Pancreas (tissue), 10 donors: ENCODE measurements at regions not wholly inside any gene's neighbourhood (a gene's known extent, or its start where the extent isn't known, plus 50 kb on each side); places are given as distances from the start of the nearest gene placed in this dataset.

Source experiments
- ATAC-seq, 4 donors: fragments of 200-7000 bp; cut with Tn5 transposase; one replicate each; pipeline versions ENCODE4 v1.8.0 to v1.9.1; 2020; ENCODE audit warnings: mild to moderate bottlenecking in 4 of 4, moderate library complexity in 4 of 4
- DNase-seq, 6 donors: peaks; one replicate each; pipeline ENCODE4 v3.0.0-alpha.2; 2020
- FAIRE-seq: peaks from 2 replicates; lab custom pipeline; 2012; peaks lifted over from hg19 to GRCh38; lab: Jason Lieb, UNC
- H3K27ac ChIP-seq, 4 donors: fragments of 200-600 bp; sonication (generic); 1 replicate in 3 of 4; 2 replicates in 1 of 4; pipeline versions ENCODE4 v1.5.0 to v1.8.0; 2020
- H3K27me3 ChIP-seq, 4 donors: fragments of 200-600 bp; one replicate each; pipeline ENCODE4 v1.8.0; 2021
- H3K36me3 ChIP-seq, 3 donors: fragments of 200-600 bp; sonication (generic) in 1 of 3; one replicate each; pipeline versions ENCODE4 v1.5.0 to v1.8.0; 2020 to 2021
- H3K4me1 ChIP-seq, 3 donors: fragments of 200-600 bp; one replicate each; pipeline ENCODE4 v1.8.0; 2021
- H3K4me3 ChIP-seq, 4 donors: fragments of 200-600 bp; sonication (generic) in 2 of 4; one replicate each; pipeline versions ENCODE4 v1.5.0 to v1.8.0; 2020 to 2021
- H3K9me3 ChIP-seq, 4 donors: fragments of 200-600 bp; one replicate each; pipeline ENCODE4 v1.8.0; 2021
- CTCF ChIP-seq, 4 donors: fragments of 200-600 bp; sonication (generic) in 3 of 4; IDR thresholded peaks; one replicate each; pipeline versions ENCODE4 v1.5.0 to v1.8.0; 2021; ENCODE audit warnings: antibody characterized with exemption in 4 of 4
- WGBS, 2 donors: extraction: QIAGEN DNeasy Blood & Tissue Kit; methylation state at CpG; one replicate each; pipeline ENCODE4 v1.1.7; 2013; 5-methylcytosine and 5-hydroxymethylcytosine counted together
- intact Hi-C, 3 donors: fragments of 100-400 bp; cut with DNase I; formaldehyde crosslinking; loops; one replicate each; pipeline versions ENCODE4 v1.11.1 to v1.14.2; 2022
- donor health status: healthy with polysubstance abuse.
- donor health status: DM: no; HTN: no; CAD: no; lungs with moderate emphysema.
- donor health status: DM: no; HTN: no; CAD: no.
- donor health status: control.
- donor health status: control.
- donor health status: Bipolar disorder and iron deficiency.
- donor health status: DM: yes; HTN: yes; CAD: no.
- donor health status: DM: no; HTN: no; CAD: no.
- donor health status: DM: no; HTN: no; CAD: no.
- donor health status: DM: yes; HTN: yes; CAD: no.

GRCh38 chr13:74586847-74587246 lies 452.6 kb upstream of the KLF12 start:
- intact Hi-C loops: no loop called here
- ATAC-seq (no peak), DNase-seq (no peak), FAIRE-seq (no peak)
- H3K27me3 ChIP-seq: no peaks in the 10 kb centered on the region
- no peak overlapping the region for H3K4me3 ChIP-seq
- H3K9me3 ChIP-seq: no peaks in the 10 kb centered on the region
- TF ChIP-seq CTCF (IDR thresholded peaks at IDR 0.05): no peak
- WGBS, 2 donors: 68 to 91% methylated on average over 1 of the region's 1 CpG
- no peak overlapping the region for H3K27ac ChIP-seq
- no peaks in the 10 kb centered on the region for H3K36me3 ChIP-seq
- H3K4me1 ChIP-seq: no peaks in the 10 kb centered on the region

- 64 to 71% methylated on average over 5 of the region's 5 CpGs for WGBS, 2 donors
- no peak for FAIRE-seq
- DNase-seq: no peak
- intact Hi-C loops: no loop called here
- ATAC-seq: no peak
- no peaks in the 10 kb centered on the region for H3K4me1 ChIP-seq
- H3K27ac ChIP-seq: no peak overlapping the region
- no peak for TF ChIP-seq CTCF (IDR thresholded peaks at IDR 0.05)
- no peaks in the 10 kb centered on the region for H3K9me3 ChIP-seq
- H3K27me3 ChIP-seq: peaks cover 0 to 14% (median 0%) of the 10 kb centered on the region in 4 donors
- H3K4me3 ChIP-seq: no peak overlapping the region
- no peaks in the 10 kb centered on the region for H3K36me3 ChIP-seq
These were observed 442.2 kb upstream of the KLF12 start for GRCh38 chr13:74576420-74576819.

GRCh38 chr13:74575729-74576125 lies 441.5 kb upstream of the KLF12 start:
- FAIRE-seq (no peak), DNase-seq (peak; percentile 10 to 69 (median 22)), ATAC-seq (peak in 3 of 4 donors; percentile 70 to 86 (median 74))
- intact Hi-C loops: no loop called here
- 0 to 1% methylated on average over 29 of the region's 29 CpGs for WGBS, 2 donors
- TF ChIP-seq CTCF (IDR thresholded peaks at IDR 0.05): no peak
- H3K9me3 ChIP-seq: no peaks in the 10 kb centered on the region
- peaks cover 0 to 14% (median 0%) of the 10 kb centered on the region in 4 donors for H3K27me3 ChIP-seq
- H3K36me3 ChIP-seq: no peaks in the 10 kb centered on the region
- H3K4me1 ChIP-seq: no peaks in the 10 kb centered on the region
- no peak overlapping the region for H3K27ac ChIP-seq
- H3K4me3 ChIP-seq: peak overlapping the region in 1 of 4 donors; percentile 31

- H3K4me1 ChIP-seq: no peaks in the 10 kb centered on the region
These were observed 440.9 kb upstream of the KLF12 start for GRCh38 chr13:74574964-74575728.

More at GRCh38 chr13:74574964-74575728, 440.9 kb upstream of the KLF12 start:
- DNase-seq: no peak
- 14 to 17% methylated on average over 10 of the region's 10 CpGs for WGBS, 2 donors
- Histone ChIP-seq H3K36me3 (no peaks in the 10 kb centered on the region), H3K27ac (no peak overlapping the region), H3K9me3 (no peaks in the 10 kb centered on the region), H3K4me3 (peak overlapping the region in 1 of 4 donors; percentile 31), H3K27me3 (peaks cover 0 to 14% (median 0%) of the 10 kb centered on the region in 4 donors)
- TF ChIP-seq CTCF (IDR thresholded peaks at IDR 0.05): no peak
- peak in 1 of 4 donors; percentile 21 for ATAC-seq
- intact Hi-C loops: no loop called here
- no peak for FAIRE-seq
